ENCODE measurements at regions not wholly inside any gene's neighbourhood (a gene's known extent, or its start where the extent isn't known, plus 50 kb on each side); places are given as distances from the start of the nearest gene placed in this dataset.
A peak's percentile ranks its signal among the peaks of the same experiment; 100 is the strongest.

- DNase-seq: no peak
These were observed 275.1 kb upstream of the MAP3K1 start for GRCh38 chr5:56540266-56540665.

DNA sequence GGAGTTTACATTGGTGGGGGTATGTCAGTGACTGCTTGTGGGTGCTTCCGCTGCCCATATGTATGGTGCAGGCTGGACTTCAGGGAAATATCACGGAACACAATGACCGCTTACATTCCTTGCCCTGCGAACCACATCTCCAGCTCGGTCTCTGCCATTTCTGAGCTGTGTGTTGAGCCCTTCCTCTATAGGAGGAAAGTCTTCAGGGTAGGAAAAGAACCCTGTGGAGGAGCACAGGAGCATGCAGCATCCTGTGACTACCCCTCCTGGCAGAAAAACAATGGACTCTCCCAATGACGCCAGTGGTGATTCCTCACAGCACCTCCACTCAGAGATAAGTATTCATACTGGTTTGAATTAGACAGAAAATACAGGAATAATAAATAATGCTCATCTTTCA lies 276.8 kb upstream of the MAP3K1 start:
- no peak for DNase-seq

DNA sequence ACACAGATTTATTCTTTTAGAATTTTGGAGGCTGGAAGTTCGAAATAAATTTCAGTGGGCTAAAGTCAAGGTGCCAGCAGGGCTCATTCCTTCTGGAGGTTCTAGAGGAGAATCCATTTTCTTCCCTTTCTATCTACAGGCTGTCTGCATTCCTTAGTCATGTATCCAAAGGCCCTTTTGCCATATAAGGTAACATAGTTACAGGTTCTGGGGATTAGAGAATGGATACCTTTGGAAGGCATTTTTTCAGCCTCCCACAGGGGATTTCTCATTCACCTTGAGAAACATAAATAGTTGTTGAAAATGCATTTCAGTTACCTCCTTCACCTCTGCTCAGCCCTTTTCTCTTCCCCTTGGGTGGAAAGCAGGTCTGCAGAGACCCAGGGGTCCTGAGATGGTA lies 280.0 kb upstream of the MAP3K1 start:
- DNase-seq: no peak

DNA sequence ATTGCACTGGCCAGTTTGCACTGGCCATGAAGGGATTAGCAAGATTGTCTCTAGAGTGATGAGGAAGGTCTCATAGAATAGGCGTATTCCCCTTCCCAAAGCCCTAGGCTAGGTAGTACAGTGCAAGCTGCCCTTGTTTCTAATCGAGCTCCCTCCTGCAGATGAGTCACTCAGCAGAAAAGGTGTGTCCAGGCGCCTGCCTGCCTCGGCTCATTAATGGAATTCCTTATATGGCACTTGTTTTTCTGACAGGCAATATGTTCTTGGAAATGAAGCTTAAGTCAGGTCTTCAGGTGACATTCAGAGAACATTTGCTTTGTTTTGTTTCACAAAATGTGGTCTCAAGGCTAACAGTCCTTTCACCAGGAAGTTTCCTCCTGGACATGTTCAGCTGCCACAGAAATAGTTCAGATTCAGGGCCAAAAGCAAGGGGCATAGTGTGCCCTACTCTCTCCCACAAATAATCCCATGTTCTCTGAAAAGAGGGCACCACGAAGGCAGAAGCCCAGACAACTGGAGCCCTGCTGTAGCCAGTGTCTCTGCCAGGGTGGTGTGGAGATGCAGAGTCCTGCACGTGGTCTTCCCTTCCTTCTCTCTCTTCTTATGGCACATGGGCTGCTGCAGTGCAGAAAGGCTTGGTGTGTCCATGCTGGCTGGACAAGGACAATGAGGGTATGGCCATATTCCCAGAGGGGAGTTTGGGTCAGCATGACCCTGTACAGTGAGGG lies 281.1 kb upstream of the MAP3K1 start:
- peak; percentile 9 for DNase-seq

- no peak for DNase-seq
These were observed 282.9 kb upstream of the MAP3K1 start for GRCh38 chr5:56532466-56532865.

GRCh38 chr5:56530626-56531138 lies 284.7 kb upstream of the MAP3K1 start:
- no peak for DNase-seq

DNA sequence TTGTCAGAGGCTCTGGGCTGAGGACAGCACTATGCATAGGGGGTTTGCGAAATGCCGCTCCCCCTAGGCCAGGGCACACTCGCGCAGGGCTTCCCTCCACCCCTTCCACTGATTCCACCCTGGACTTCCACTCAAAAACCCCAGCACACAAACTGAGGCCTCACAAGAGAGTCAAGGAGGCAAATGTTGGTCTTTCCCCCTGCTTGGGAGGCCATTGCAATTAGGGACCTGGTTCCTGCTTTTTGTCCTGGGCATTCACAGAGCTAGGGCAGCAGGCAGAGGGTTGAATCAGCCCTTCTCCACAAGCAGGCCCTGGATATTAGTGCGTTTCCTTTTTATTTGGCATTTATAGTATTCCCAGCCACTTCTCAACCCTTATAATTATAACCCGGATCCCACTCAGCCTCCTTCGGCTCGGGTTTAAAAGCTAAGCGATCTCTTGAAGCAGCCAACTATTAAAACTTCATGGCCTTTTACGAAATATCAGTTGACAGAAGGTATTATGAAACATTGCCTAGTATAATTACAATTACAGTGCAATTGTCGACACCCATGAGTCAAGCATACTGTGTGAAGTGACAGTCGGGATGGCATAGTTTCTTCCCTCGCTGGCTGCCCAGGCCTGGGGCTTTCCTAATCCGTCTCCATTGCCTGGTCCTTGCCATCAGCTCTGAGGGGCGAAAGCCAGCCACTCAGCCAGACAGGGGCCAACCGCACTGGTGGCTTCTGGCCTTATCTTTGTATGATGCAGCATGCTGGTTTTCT lies 285.5 kb upstream of the MAP3K1 start:
- no peak for DNase-seq

GRCh38 chr5:56527174-56527573 lies 288.2 kb upstream of the MAP3K1 start:
- DNase-seq: no peak

DNA sequence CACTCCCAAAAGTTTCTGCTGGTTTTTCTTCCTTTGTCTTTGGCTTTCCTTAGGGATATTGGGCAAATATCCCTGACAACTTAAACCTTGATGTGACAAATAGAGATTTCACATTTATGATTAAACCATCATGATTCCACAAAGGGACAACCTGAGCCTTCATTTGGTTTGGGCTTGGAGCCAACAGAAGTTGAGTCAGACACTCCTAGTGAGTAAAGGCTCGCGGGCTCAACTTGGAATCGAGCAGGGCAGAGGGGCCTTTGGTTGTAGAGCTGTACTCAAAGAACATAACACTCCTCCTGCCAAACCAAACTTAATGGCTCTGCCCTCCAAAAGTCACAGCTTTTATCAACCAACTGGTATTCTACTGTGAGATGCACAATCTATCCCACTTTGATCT lies 290.2 kb upstream of the MAP3K1 start:
- DNase-seq: no peak

GRCh38 chr5:56523790-56524575 lies 290.9 kb upstream of the ANKRD55 start:
- no peak for DNase-seq

- no peak for DNase-seq
These were observed 289.8 kb upstream of the ANKRD55 start for GRCh38 chr5:56522960-56523359.

DNA sequence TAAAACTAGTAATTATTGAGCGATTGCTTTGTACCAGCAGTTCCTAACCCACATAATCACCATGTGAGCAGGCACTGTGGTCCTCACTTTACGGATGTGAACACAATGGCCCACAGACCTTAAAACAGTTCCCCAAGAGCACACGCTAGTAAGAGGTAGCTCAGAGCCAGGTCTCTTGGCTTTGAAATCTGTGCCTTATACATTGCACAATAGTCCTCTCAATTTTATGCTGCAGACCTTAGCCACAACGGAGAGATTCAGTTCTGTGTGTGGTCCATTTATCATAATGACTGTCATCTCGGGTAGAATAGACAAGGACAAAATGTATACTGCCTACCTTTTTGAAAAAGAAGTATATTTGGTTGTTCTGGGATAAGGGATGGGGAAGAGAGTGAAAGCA lies 289.0 kb upstream of the ANKRD55 start:
- no peak for DNase-seq

- no peak for DNase-seq
These were observed 288.0 kb upstream of the ANKRD55 start for GRCh38 chr5:56520986-56521730.

DNA sequence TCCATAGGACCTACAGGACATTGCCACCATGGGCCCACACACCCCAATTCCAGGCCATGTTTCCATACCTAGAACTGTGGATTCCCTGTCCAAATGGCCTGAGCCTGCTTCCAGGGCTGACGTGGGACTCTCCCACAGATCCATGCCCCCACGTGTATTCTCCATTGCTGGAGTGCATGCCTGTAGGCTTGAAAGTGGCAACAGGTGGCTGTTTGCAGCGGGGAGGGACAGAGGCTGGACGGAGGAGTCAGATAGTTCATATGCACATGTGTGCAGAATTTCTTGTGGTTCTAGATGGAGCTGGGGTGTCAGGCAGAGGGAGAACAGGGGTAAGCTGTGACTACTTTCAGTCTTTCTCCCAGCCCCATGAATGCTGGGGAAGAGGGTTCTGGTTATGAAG lies 285.7 kb upstream of the ANKRD55 start:
- DNase-seq: no peak

GRCh38 chr5:56517011-56517416 lies 283.9 kb upstream of the ANKRD55 start:
- no peak for DNase-seq

GRCh38 chr5:56516441-56516840 lies 283.3 kb upstream of the ANKRD55 start:
- no peak for DNase-seq

GRCh38 chr5:56516035-56516434 lies 282.9 kb upstream of the ANKRD55 start:
- no peak for DNase-seq

DNA sequence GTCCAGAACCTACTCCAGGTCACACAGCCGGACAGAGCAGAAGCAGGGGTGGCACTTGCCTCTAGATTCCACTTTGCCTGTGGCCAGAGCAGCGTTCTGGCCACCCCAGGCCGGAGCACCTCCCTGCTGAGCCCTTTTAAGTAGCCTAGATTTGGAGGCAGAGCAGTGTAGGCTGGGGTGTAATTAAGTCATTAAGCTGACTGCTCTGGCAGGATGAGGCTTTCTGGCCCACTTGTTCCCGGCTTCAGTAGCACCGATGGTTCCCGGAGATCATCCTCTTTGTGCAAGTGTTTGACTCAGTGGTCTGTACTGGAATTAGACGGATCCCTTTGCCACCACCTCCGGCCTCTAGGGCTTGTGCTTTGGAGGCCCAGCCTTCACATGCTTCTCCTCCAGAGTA lies 281.9 kb upstream of the ANKRD55 start:
- no peak for DNase-seq

- DNase-seq: no peak
These were observed 281.1 kb upstream of the ANKRD55 start for GRCh38 chr5:56514245-56514644.

GRCh38 chr5:56513141-56513540 lies 280.0 kb upstream of the ANKRD55 start:
- DNase-seq: no peak

GRCh38 chr5:56512313-56512996 lies 279.3 kb upstream of the ANKRD55 start:
- no peak for DNase-seq

DNA sequence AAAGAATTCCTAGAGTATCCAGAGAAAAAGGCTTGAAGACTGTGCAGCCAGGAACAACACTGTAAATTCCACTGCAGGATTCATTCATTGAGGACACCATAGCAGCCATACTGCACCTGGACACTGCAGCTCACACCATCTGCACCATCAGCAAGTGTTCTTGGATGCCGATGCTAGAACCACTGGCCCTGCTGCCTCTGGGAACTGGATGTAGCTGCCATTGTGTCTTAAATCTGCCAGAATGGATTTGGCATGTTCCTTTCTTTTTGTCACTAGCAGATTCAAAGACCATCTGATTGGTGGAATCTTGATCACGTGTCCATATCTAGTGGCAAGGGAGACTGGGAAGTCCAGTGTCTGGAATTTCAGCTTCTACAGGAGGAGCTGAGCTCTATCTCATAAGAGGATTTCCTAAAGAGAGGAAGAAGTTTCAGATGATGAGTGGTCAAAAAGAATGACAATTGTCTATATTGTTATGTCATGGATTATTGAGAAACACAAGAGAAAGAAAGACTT lies 278.3 kb upstream of the ANKRD55 start:
- DNase-seq: no peak
